ENCODE measurements at regions not wholly inside any gene's neighbourhood (a gene's known extent, or its start where the extent isn't known, plus 50 kb on each side); places are given as distances from the start of the nearest gene placed in this dataset.

DNA sequence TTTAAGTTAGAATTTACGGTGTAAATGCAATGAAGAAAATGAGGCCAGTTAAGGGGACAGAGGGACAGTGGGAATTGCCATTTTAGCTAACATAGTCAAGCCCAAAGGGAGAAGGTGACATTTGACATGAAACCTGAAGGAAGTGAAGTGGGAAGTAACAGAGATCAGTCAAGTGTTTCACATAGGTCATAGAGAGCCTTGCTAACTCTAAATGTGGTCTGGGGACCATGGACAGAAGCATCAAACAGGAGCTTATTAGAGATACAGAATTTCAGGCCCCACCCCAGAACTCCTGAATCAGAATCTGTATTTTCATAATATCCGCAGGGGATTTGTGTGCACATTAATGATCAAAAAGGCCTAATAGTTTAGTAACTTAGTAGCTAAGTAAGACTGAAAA, 393.7 kb downstream of the FRK start:
- no peak for TF ChIP-seq ELF1 (IDR thresholded peaks at IDR 0.05; ENCODE audit: borderline replicate concordance, low read depth)
- no peak for TF ChIP-seq ATF3 (IDR thresholded peaks at IDR 0.05)
- TF ChIP-seq REST (IDR thresholded peaks at IDR 0.05; ENCODE audit: low read depth) = no peak
- no peak for TF ChIP-seq RAD21 (IDR thresholded peaks at IDR 0.05; ENCODE audit: low read depth)
- no peak for TF ChIP-seq ZFX (IDR thresholded peaks at IDR 0.05)
- no peak for TF ChIP-seq FOSL1 (IDR thresholded peaks at IDR 0.05; ENCODE audit: low read depth)
- no peak for TF ChIP-seq JUND (IDR thresholded peaks at IDR 0.05)
- H3K4me3 ChIP-seq (replicated peaks in 1 of 2; ENCODE audit: low read depth in 1 of 2, low read length in 2 of 2) = no peak overlapping the region
- no peaks in the 10 kb centered on the region for H3K9me2 ChIP-seq (ENCODE audit: insufficient read depth)
- intact Hi-C loops (cut with micrococcal nuclease) = no loop called here
- H3K4me1 ChIP-seq (ENCODE audit: control insufficient read depth in 1 of 2, insufficient read depth in 2 of 2, low read length in 2 of 2) = no peaks in the 10 kb centered on the region
- ATAC-seq = no peak
- no peak overlapping the region for H3K4me2 ChIP-seq (ENCODE audit: low read length)
- H3K79me2 ChIP-seq (ENCODE audit: insufficient read depth, low read length) = no peaks in the 10 kb centered on the region
- H3K36me3 ChIP-seq (ENCODE audit: control insufficient read depth in 1 of 2, insufficient read depth in 2 of 2, low read length in 2 of 2) = no peaks in the 10 kb centered on the region
- POLR2A ChIA-PET = no interaction called here
- H3K27ac ChIP-seq (ENCODE audit: low read depth, low read length) = no peak overlapping the region
- H3K9me3 ChIP-seq (ENCODE audit: control insufficient read depth in 1 of 2, insufficient read depth in 1 of 2, low read depth in 1 of 2, low read length in 2 of 2) = no peaks in the 10 kb centered on the region
- no peak overlapping the region for H2AFZ ChIP-seq (ENCODE audit: low read depth, low read length, poor library complexity, severe bottlenecking)
- BruUV-seq (replicated peaks) = no TSS peak
- DNase-seq (ENCODE audit: low read depth, low spot score) = no peak
- H3K27me3 ChIP-seq (ENCODE audit: insufficient read depth, low read length) = peaks cover 5% of the 10 kb centered on the region; the same call in 1 of the 2 replicates
- CTCF ChIA-PET = no interaction called here
- RAD21 ChIA-PET (ENCODE audit: low non-redundant PET in 1 of 2, low total read pairs in 2 of 2, uncharacterized antibody in 2 of 2, unreplicated experiment in 2 of 2) = no interaction called here
- H4K20me1 ChIP-seq (ENCODE audit: insufficient read depth) = no peaks in the 10 kb centered on the region
- H3K9ac ChIP-seq (ENCODE audit: low read length) = no peak overlapping the region

GRCh38 chr6:115665310-115665709, 395.4 kb downstream of the FRK start:
- Histone ChIP-seq H3K27me3 (ENCODE audit: insufficient read depth, low read length) (peaks cover 5% of the 10 kb centered on the region; the same call in 1 of the 2 replicates), H3K9me3 (ENCODE audit: control insufficient read depth in 1 of 2, insufficient read depth in 1 of 2, low read depth in 1 of 2, low read length in 2 of 2) (no peaks in the 10 kb centered on the region), H4K20me1 (ENCODE audit: insufficient read depth) (no peaks in the 10 kb centered on the region), H3K9ac (ENCODE audit: low read length) (no peak overlapping the region), H2AFZ (ENCODE audit: low read depth, low read length, poor library complexity, severe bottlenecking) (no peak overlapping the region), H3K4me3 (replicated peaks in 1 of 2; ENCODE audit: low read depth in 1 of 2, low read length in 2 of 2) (no peak overlapping the region), H3K36me3 (ENCODE audit: control insufficient read depth in 1 of 2, insufficient read depth in 2 of 2, low read length in 2 of 2) (no peaks in the 10 kb centered on the region), H3K79me2 (ENCODE audit: insufficient read depth, low read length) (no peaks in the 10 kb centered on the region), H3K9me2 (ENCODE audit: insufficient read depth) (no peaks in the 10 kb centered on the region), H3K4me1 (ENCODE audit: control insufficient read depth in 1 of 2, insufficient read depth in 2 of 2, low read length in 2 of 2) (no peaks in the 10 kb centered on the region), H3K27ac (ENCODE audit: low read depth, low read length) (no peak overlapping the region), H3K4me2 (ENCODE audit: low read length) (no peak overlapping the region)
- intact Hi-C loops (cut with micrococcal nuclease) = no loop called here
- no TSS peak for BruUV-seq (replicated peaks)
- POLR2A ChIA-PET = interaction anchor here (0.9 kb wide), 1 partner anchor 374 kb away, joined by 3 read pairs; no protein-coding TSS in a partner anchor
- TF ChIP-seq JUND (IDR thresholded peaks at IDR 0.05) (no peak), POLR2AphosphoS5 (IDR thresholded peaks at IDR 0.05; ENCODE audit: low read depth, low read length) (no peak), CEBPB (IDR thresholded peaks at IDR 0.05; ENCODE audit: low read depth) (no peak), ATF3 (IDR thresholded peaks at IDR 0.05) (no peak), SP1 (IDR thresholded peaks at IDR 0.05; ENCODE audit: low read depth) (no peak), RAD21 (IDR thresholded peaks at IDR 0.05; ENCODE audit: low read depth) (no peak), MAX (IDR thresholded peaks at IDR 0.05) (no peak), TCF7L2 (IDR thresholded peaks at IDR 0.05; ENCODE audit: borderline replicate concordance, extremely low read depth, insufficient read depth, insufficient read length) (no peak)
- TF ChIP-seq, protein P1, sequence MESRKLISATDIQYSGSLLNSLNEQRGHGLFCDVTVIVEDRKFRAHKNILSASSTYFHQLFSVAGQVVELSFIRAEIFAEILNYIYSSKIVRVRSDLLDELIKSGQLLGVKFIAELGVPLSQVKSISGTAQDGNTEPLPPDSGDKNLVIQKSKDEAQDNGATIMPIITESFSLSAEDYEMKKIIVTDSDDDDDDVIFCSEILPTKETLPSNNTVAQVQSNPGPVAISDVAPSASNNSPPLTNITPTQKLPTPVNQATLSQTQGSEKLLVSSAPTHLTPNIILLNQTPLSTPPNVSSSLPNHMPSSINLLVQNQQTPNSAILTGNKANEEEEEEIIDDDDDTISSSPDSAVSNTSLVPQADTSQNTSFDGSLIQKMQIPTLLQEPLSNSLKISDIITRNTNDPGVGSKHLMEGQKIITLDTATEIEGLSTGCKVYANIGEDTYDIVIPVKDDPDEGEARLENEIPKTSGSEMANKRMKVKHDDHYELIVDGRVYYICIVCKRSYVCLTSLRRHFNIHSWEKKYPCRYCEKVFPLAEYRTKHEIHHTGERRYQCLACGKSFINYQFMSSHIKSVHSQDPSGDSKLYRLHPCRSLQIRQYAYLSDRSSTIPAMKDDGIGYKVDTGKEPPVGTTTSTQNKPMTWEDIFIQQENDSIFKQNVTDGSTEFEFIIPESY (IDR thresholded peaks at IDR 0.05; ENCODE audit: extremely low read depth, insufficient replicate concordance, low read length) = no peak
- CTCF ChIA-PET = no interaction called here
- RAD21 ChIA-PET (ENCODE audit: low non-redundant PET in 1 of 2, low total read pairs in 2 of 2, uncharacterized antibody in 2 of 2, unreplicated experiment in 2 of 2) = no interaction called here
- DNase-seq (ENCODE audit: low read depth, low spot score) (no peak), ATAC-seq (no peak)
